Large intestine (tissue), 3 donors: ENCODE measurements at regions not wholly inside any gene's neighbourhood (a gene's known extent, or its start where the extent isn't known, plus 50 kb on each side); places are given as distances from the start of the nearest gene placed in this dataset.
A peak's percentile ranks its signal among the peaks of the same experiment; 100 is the strongest.

Experiments
- DNase-seq, 2 donors: peaks; one replicate each; pipeline versions ENCODE4 v3.0.0 to v3.0.0-alpha.2; 2013
- H3K27ac ChIP-seq: one replicate; pipeline ENCODE4 v1.5.1; 2013; ENCODE audit warnings: low read length
- H3K27me3 ChIP-seq: 2 replicates; pipeline ENCODE4 v1.6.1; 2013; ENCODE audit warnings: low read length; ENCODE audit not compliant: control insufficient read depth, insufficient read depth
- H3K36me3 ChIP-seq: 2 replicates; pipeline ENCODE4 v1.6.1; 2013; ENCODE audit warnings: low read length; ENCODE audit not compliant: control insufficient read depth, insufficient read depth
- H3K4me1 ChIP-seq: one replicate; pipeline ENCODE4 v1.6.1; 2013; ENCODE audit warnings: low read length; ENCODE audit not compliant: control insufficient read depth, insufficient read depth
- H3K4me3 ChIP-seq: one replicate; pipeline ENCODE4 v1.5.1; 2013; ENCODE audit warnings: low read length
- H3K9me3 ChIP-seq: one replicate; pipeline ENCODE4 v1.6.1; 2013; ENCODE audit warnings: mild to moderate bottlenecking, low read depth, low read length, moderate library complexity; ENCODE audit not compliant: control insufficient read depth
- WGBS: methylation state at CpG from one replicate; pipeline ENCODE4 v1.1.5; 2013; ENCODE audit warnings: low lambda C conversion rate; ENCODE audit not compliant: insufficient coverage; 5-methylcytosine and 5-hydroxymethylcytosine counted together

- no peaks in the 10 kb centered on the region for H3K9me3 ChIP-seq
- no peak for DNase-seq
- no peak overlapping the region for H3K4me3 ChIP-seq
- no peaks in the 10 kb centered on the region for H3K36me3 ChIP-seq
- no peak overlapping the region for H3K27ac ChIP-seq
- 67% methylated on average over 2 of the region's 7 CpGs for WGBS
- no peaks in the 10 kb centered on the region for H3K4me1 ChIP-seq
- no peaks in the 10 kb centered on the region for H3K27me3 ChIP-seq
Measured at GRCh38 chr9:90446200-90446948, 196.2 kb downstream of the DIRAS2 start.

- Histone ChIP-seq H3K27me3 (no peaks in the 10 kb centered on the region), H3K4me3 (no peak overlapping the region), H3K4me1 (no peaks in the 10 kb centered on the region), H3K36me3 (no peaks in the 10 kb centered on the region), H3K27ac (no peak overlapping the region), H3K9me3 (no peaks in the 10 kb centered on the region)
- no CpG with 5 or more reads among the region's 4 CpGs for WGBS
- no peak for DNase-seq
Measured at GRCh38 chr9:90447773-90448172, 194.9 kb downstream of the DIRAS2 start.

GRCh38 chr9:90449213-90449925 lies 193.3 kb downstream of the DIRAS2 start:
- Histone ChIP-seq H3K27me3 (no peaks in the 10 kb centered on the region), H3K4me1 (no peaks in the 10 kb centered on the region), H3K4me3 (no peak overlapping the region), H3K27ac (no peak overlapping the region), H3K9me3 (no peaks in the 10 kb centered on the region), H3K36me3 (no peaks in the 10 kb centered on the region)
- DNase-seq = no peak
- WGBS = no CpG with 5 or more reads among the region's 4 CpGs

GRCh38 chr9:90451804-90452203 lies 190.8 kb downstream of the DIRAS2 start:
- Histone ChIP-seq H3K4me3 (no peak overlapping the region), H3K27me3 (no peaks in the 10 kb centered on the region), H3K36me3 (no peaks in the 10 kb centered on the region), H3K9me3 (no peaks in the 10 kb centered on the region), H3K27ac (no peak overlapping the region), H3K4me1 (no peaks in the 10 kb centered on the region)
- no peak for DNase-seq
- no CpG with 5 or more reads among the region's 1 CpG for WGBS

GRCh38 chr9:90455316-90455715 lies 187.3 kb downstream of the DIRAS2 start:
- peaks cover under 1% of the 10 kb centered on the region for H3K4me1 ChIP-seq
- no peaks in the 10 kb centered on the region for H3K27me3 ChIP-seq
- no peak overlapping the region for H3K27ac ChIP-seq
- 100% methylated on average over 3 of the region's 4 CpGs for whole genome bisulfite sequencing
- no peaks in the 10 kb centered on the region for H3K9me3 ChIP-seq
- H3K4me3 ChIP-seq = no peak overlapping the region
- H3K36me3 ChIP-seq = no peaks in the 10 kb centered on the region
- DNase-seq = no peak

GRCh38 chr9:90457386-90458190 lies 185.0 kb downstream of the DIRAS2 start:
- 92% methylated on average over 2 of the region's 9 CpGs for WGBS
- Histone ChIP-seq H3K36me3 (no peaks in the 10 kb centered on the region), H3K4me1 (peaks cover 3% of the 10 kb centered on the region), H3K9me3 (no peaks in the 10 kb centered on the region), H3K27ac (no peak overlapping the region), H3K27me3 (no peaks in the 10 kb centered on the region), H3K4me3 (no peak overlapping the region)
- no peak for DNase-seq

GRCh38 chr9:90458485-90458884 lies 184.1 kb downstream of the DIRAS2 start:
- no peaks in the 10 kb centered on the region for H3K9me3 ChIP-seq
- peak; percentile 79 to 85 for DNase-seq

GRCh38 chr9:90459321-90459720 lies 183.3 kb downstream of the DIRAS2 start:
- no peaks in the 10 kb centered on the region for H3K27me3 ChIP-seq
- 82% methylated on average over 3 of the region's 4 CpGs for WGBS
- no peaks in the 10 kb centered on the region for H3K36me3 ChIP-seq
- H3K4me3 ChIP-seq = no peak overlapping the region
- no peaks in the 10 kb centered on the region for H3K9me3 ChIP-seq
- DNase-seq = no peak
- H3K27ac ChIP-seq = no peak overlapping the region
- H3K4me1 ChIP-seq = peaks cover 3% of the 10 kb centered on the region

More at GRCh38 chr9:90458485-90458884, 184.1 kb downstream of the DIRAS2 start:
- Histone ChIP-seq H3K36me3 (no peaks in the 10 kb centered on the region), H3K27ac (no peak overlapping the region), H3K4me3 (no peak overlapping the region), H3K4me1 (peaks cover 3% of the 10 kb centered on the region), H3K27me3 (no peaks in the 10 kb centered on the region)
- no CpG with 5 or more reads among the region's 4 CpGs for WGBS

- DNase-seq = peak; percentile 31 to 64
- Histone ChIP-seq H3K27me3 (no peaks in the 10 kb centered on the region), H3K27ac (no peak overlapping the region), H3K4me1 (peaks cover 3% of the 10 kb centered on the region), H3K36me3 (no peaks in the 10 kb centered on the region), H3K4me3 (no peak overlapping the region), H3K9me3 (no peaks in the 10 kb centered on the region)
- no CpG with 5 or more reads among the region's 7 CpGs for WGBS
Measured at GRCh38 chr9:90460220-90460619, 182.4 kb downstream of the DIRAS2 start.

GRCh38 chr9:90464978-90465377 lies 177.6 kb downstream of the DIRAS2 start:
- H3K27ac ChIP-seq = no peak overlapping the region
- WGBS = no CpG with 5 or more reads among the region's 2 CpGs

More at GRCh38 chr9:90464978-90465377, 177.6 kb downstream of the DIRAS2 start:
- Histone ChIP-seq H3K27me3 (no peaks in the 10 kb centered on the region), H3K4me1 (peaks cover 3% of the 10 kb centered on the region), H3K36me3 (no peaks in the 10 kb centered on the region), H3K4me3 (no peak overlapping the region), H3K9me3 (no peaks in the 10 kb centered on the region)
- DNase-seq = no peak
